GM21576 (cell line): ENCODE measurements at regions not wholly inside any gene's neighbourhood (a gene's known extent, or its start where the extent isn't known, plus 50 kb on each side); places are given as distances from the start of the nearest gene placed in this dataset.
"Not testable (repeated sequence)": the region's sequence is repeated elsewhere in the genome, so short reads cannot be mapped to it uniquely, and the experiment has no call there.

ENCODE experiments used
- ATAC-seq: cut with Tn5 transposase; IDR thresholded peaks from one replicate; pipeline ENCODE4 v1.9.1; 2021; ENCODE audit warnings: mild to moderate bottlenecking, moderate library complexity; ENCODE audit not compliant: unreplicated experiment

DNA sequence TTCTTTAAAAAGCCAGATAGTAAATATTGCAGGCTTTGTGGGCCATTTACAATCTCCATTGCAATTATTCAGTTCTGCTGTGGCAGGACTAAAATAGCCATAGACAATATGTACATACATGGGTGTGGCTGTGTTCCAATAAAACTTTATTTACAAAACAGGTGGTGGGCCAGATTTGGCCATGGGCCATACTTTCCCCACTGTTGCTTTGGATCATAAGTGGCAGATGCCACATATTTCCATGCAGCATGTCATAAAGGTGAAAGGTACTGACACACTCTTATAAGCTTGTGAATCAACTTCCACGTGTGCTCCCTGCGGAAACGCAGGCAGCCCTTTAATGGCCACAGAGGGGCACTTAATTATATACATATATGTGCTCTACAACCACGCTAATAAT, 244.4 kb upstream of the FOXN3 start:
- ATAC-seq = no peak

DNA sequence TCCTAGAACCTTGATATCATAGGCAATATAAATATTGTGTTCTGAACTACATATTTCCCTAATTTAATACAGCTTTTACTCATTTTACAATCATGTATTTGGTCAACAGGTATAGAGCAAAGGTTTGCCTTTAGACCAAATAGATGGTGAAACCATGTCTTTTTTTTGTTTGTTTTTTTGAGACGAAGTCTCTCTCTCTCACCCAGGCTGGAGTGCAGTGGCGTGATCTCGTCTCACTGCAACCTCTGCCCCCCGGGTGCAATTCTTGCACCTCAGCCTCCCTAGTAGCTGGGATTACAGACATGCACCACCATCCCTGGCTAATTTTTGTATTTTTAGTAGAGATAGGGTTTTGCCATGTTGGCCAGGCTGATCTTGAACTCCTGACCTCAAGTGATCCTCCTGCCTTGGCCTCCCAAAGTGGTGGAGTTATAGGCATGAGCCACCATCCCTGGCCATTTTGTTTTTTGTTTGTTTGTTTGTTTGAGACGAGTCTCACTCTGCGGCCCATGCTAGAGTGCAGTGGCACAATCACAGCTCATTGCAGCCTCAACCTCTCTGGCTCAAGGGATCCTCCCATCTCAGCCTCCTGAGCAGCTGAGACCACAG, 243.7 kb upstream of the FOXN3 start:
- ATAC-seq = not testable (repeated sequence)

DNA sequence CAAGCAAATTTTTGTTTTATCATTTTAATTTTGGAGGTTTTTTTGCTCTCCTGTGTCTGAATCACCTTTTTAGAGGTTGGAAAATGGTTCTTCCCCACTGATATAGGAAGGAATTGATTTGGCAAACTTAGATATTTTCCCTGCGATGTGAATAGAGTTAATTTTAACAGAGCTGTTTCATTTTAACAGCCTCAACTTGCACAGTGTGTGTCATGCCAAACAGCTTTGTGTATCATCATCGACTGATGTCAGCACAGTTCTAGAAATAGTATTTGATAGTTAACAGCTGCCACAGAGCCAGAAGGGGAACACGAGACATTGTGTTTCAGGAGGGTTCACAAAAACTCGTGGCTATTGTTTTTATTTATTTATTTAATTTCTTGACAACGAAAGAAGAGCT, 243.1 kb upstream of the FOXN3 start:
- ATAC-seq = no peak

- ATAC-seq = no peak
These were observed 242.1 kb upstream of the FOXN3 start for GRCh38 chr14:89658977-89659670.

- ATAC-seq = no peak
These were observed 240.0 kb upstream of the FOXN3 start for GRCh38 chr14:89657014-89657413.

DNA sequence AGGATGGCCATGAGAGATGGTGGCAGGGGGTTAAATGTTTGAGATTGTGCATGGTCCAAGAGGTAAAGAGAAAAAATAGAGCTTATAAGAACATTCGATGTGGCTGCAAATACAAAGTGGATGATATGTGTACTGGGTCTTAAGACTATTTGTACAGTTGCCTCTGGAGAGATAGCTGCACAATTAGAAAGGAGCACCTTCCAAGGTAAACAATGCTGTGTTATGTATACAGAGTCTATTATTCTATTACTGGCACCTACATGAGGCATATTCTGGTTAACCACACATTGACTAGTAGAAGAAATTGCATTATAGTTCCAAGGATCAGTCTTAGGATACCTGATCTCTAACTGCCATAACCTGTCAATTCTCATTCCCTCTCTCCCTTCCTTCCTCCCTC, 238.0 kb upstream of the FOXN3 start:
- ATAC-seq = no peak

GRCh38 chr14:89652352-89652751, 235.3 kb upstream of the FOXN3 start:
- no peak for ATAC-seq

- no peak for ATAC-seq
These were observed 234.8 kb upstream of the FOXN3 start for GRCh38 chr14:89651805-89652204.

DNA sequence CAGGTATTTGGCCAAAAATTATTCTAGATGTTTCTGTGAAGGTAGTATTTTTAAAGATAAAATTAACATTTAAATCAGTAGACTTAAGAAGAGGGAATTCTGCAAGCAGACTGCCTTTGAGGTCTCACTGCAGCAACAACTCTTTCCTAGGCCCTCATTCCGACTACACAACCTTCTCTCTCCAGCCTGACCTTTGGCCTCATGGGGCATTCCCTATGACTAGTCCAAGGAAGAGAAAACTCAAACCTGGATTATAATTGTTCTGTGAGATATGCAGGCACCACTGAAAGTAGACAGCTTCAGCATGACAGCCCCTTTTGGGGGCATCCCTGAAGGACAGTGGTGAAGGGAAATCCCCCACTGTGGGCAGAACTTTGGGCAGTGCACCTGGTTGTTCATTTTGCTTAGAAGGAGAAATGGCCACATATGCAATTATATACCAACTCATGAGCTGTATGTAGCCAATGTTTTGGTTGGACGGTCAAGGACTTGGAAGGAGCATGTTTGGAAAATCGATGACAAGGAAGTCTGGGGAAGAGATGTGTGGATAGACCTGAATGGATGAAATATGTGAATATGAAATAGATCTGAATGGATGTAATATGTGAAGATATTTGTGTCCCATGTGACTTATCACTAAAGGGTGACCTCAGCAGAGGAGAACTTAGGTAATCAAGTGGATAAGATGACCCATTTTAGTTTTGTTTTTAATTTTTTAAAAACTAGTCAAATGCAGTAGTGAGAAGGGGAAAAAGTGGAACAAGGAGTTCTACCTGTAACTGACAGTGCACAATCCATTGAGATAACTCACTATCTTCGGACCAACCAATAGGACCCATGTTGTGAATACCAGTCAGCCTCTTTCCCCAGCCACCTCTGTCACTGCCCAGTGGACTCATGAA, 233.3 kb upstream of the FOXN3 start:
- ATAC-seq = no peak

- ATAC-seq = no peak
These were observed 232.5 kb upstream of the FOXN3 start for GRCh38 chr14:89649451-89650075.

- ATAC-seq = no peak
These were observed 231.9 kb upstream of the FOXN3 start for GRCh38 chr14:89648924-89649323.

GRCh38 chr14:89648510-89648909, 231.5 kb upstream of the FOXN3 start:
- no peak for ATAC-seq

DNA sequence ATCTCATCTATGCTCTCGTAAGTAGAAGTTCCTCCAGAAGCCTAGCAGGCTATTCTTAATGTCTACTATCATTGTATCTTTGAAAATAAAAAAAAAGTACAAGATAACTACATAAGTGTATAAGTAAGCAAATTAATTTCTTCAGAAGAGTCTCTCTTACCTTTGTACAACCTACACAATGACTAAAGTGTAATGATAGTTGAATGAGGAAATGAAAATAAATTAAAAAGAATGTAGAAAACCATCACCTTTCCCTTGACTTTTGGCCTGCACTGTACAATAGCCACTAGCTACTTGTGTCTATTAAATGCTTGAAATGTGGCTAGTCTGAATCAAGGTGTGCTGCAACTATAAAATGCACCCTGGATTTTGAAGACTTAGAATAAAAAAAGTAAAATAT, 229.9 kb upstream of the FOXN3 start:
- ATAC-seq = no peak

DNA sequence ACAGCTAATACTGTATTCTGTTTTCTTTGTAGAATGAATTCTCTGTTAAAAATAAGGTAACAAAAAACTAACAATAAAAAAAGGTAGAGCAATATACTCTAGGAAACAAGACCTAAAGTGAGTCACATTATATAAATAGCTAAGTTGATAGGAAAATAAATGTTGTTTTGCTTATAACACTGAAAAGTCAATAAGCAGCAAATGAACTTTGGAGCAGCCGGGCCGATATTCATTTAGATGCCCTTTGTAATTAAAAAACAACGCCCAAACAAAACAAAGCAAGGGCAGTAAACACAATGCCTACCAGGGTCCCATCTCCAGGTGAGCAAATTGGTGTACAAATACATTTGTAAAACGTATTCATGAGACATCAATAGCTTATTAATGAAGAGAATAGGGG, 227.6 kb upstream of the FOXN3 start:
- no peak for ATAC-seq

DNA sequence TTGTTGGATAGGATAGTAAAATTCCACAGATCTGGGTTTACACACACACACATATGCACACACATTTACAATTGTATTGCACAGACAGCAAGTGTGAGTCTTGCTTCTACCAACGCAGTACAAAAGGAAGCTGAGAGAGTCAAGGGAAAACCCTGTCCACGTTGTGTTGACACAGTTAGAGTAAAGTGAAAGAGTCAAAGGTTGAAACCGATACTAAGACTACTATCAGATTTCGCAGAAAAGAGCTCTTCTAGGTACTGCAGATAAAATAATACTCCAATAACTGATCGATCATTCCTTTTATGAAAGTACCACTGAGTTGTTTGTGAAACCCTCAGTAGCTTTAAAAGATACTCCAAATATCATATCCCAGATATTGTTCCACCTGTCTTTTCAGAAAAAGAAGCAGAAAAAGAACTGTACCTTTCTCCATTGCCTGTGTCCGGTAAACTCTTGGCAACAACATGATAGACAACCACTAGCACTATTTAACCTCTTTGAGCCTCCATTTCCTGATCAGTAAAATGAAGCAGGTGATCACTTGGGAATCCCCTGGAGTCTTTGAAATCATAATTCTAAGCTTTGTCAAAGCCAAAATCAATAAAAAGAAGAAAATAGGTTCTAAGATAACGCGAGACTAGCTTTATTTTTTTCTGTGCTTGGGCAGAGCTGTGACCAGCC, 224.6 kb upstream of the FOXN3 start:
- peak; percentile 97 for ATAC-seq

DNA sequence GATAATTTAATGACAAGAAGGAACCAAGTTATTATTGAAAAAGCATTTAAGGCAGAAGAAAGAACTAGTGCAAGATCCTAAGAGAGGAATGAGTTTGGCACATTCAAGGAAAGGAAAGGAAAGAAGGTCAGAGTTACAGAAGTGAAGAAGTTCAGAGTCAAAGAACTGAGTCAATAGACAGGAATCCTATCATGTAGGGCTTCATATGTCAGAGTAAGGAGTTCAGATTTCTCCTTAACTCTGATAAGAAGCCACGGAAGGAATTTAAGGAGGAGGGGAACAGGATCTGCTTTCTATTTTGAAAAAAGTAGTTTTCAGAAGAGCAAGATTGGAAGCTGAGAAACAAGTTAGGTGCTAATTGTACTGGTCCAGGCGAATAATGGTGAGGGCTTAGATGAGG, 223.1 kb upstream of the FOXN3 start:
- no peak for ATAC-seq

- no peak for ATAC-seq
These were observed 222.7 kb upstream of the FOXN3 start for GRCh38 chr14:89639687-89640086.

DNA sequence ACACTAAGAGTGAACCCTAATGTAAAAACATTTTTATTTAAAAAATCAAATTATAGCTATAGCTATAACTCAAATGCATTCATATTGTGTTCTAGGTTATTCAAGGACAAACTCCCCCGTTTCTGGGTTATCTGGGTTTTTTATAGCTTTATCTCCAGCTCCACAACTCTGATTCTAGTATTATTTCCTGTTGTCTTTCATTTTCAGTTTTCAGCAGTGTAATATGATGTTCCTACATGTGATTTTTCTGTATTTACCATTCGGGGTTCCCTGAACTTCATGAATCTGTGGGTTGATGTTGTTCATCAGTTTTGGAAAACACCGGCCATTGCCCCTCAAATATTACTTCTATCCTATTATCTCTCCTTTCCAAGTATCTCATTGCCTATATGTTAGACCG, 221.9 kb upstream of the FOXN3 start:
- no peak for ATAC-seq

- no peak for ATAC-seq
These were observed 220.5 kb upstream of the FOXN3 start for GRCh38 chr14:89637581-89637980.

- no peak for ATAC-seq
These were observed 218.6 kb upstream of the FOXN3 start for GRCh38 chr14:89635615-89636014.

DNA sequence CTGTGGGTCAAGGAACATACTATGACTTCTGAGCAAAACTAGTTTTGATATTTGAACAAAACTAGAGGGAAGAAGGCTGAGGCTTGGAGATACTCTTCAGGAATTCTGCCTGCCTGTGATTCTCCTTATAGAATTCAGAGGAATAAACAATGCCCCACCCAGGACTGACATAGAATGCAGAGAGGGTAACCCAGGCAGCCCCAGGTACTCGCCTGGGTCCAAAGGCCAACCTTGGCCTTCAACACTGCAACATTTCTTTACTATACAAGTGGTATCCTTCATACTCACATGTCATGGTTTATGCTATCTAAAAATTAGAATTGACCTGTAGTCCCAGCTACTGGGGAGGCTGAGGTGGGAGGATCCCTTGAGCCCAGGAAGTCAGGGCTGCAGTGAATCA, 217.0 kb upstream of the FOXN3 start:
- ATAC-seq = no peak
